Right ventricle myocardium superior (tissue), 1 donor: ENCODE measurements at regions not wholly inside any gene's neighbourhood (a gene's known extent, or its start where the extent isn't known, plus 50 kb on each side); places are given as distances from the start of the nearest gene placed in this dataset.

ENCODE experiments used
- ATAC-seq: fragments of 200-7000 bp; cut with Tn5 transposase; one replicate; pipeline ENCODE4 v1.9.1; 2020; ENCODE audit warnings: mild to moderate bottlenecking; ENCODE audit not compliant: poor library complexity
- DNase-seq: peaks from one replicate; pipeline ENCODE4 v3.0.0-alpha.2; 2020
- intact Hi-C: fragments of 100-400 bp; cut with DNase I; formaldehyde crosslinking; loops from one replicate; pipeline ENCODE4 v1.11.2; 2022
- donor health status: DM: no; HTN: yes; CAD: no; lungs with severe emphysema.

- intact Hi-C loops = no loop called here
- no peak for ATAC-seq
- peak; percentile 17 for DNase-seq
These were observed 71.2 kb upstream of the DUSP5 start for GRCh38 chr10:110426294-110427181.

DNA sequence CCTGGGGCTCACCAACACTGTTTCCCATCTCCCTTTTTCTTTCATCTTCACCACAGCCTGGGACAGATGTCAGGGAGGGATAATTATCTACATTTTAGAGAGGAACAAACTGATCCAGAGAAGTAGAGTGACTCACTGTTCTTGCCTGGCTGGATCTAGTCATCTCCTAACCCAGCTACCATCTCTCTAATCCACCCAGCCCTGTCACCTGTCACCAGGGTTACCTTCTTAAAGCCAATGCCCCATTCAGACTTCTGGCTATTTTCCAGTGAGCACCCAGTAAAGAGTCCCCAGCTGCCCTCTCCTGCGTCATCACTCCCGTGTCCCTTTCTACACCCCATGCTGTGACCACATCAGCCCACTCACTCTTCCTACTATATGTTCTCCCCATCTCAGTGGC is 68.4 kb upstream of the DUSP5 start:
- no peak for ATAC-seq
- intact Hi-C loops = no loop called here
- no peak for DNase-seq

GRCh38 chr10:110430340-110431273 is 67.1 kb upstream of the DUSP5 start:
- DNase-seq (no peak), ATAC-seq (no peak)
- intact Hi-C loops = no loop called here

DNA sequence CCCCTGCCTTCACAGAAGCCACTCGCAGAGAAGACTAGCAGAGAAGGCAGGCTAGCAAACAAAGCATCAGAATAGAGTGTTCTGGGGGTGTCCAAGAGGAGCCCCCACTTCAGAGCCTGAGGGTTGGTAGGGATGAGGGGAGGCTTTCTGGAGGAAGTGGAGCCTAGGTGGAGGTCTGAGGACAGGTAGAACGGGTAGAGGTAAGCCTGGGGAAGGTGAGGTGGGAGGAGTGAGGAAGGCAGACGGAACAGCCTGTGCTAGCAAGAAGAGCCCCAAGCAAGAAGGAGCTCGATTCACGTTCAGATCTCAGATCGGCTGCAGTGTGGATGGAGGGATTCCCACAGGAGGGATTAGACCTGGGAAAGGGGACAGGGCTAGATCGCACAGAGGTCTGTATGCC is 66.0 kb upstream of the DUSP5 start:
- ATAC-seq (no peak), DNase-seq (no peak)
- intact Hi-C loops = no loop called here

DNA sequence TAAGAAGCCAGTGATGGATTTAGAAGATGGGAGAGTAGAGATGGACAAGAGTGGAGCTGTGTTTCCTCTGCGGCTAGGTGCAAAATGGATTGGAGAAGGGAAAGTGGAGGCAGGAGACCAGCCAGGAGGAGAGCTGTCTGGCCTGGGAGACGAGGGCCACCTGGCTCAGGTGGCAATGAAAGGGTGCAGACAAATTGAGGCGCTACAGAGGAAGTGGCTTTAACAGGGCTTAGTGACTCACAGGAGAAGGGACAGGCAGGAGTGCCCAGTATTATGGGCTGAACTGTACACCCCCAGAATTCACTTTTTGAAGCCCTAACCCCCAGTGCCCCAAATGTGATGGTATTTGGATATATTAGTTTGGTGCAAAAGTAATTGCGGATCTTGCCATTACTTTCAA is 65.6 kb upstream of the DUSP5 start:
- ATAC-seq (no peak), DNase-seq (no peak)
- intact Hi-C loops = no loop called here

DNA sequence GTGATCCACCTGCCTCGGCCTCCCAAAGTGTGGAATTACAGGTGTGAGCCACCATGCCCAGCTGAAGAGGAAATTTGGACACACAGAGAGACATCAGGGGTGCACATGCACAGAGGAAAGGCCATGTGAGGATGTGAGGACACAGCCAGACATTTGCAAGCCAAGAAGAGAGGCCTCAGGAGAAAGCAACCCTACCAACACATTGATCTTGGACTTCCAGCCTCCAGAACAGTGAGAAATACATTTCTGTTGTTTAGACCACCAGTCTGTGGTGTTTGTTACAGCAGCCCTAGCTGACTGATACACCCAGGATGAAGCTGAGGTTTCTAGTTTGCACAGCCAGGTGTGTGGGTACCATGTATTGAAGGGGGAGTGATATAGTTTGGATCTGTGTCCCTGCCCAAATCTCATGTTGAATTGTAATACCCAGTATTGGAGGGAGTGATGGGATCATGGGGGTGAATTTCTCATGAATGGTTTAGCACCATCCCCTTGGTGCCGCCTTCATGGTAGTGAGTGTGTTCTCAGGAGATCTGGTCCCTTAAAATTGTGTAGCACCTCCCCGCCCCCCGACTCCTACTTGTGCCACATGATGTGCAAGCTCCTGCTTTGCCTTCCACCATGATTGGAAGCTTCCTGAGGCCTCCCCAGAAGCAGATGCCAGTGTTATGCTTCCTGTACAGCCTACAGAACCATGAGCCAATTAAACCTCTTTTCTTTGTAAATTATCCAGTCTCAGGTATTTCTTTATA is 64.7 kb upstream of the DUSP5 start:
- no peak for ATAC-seq
- peak; percentile 27 for DNase-seq
- intact Hi-C loops = no loop called here

DNA sequence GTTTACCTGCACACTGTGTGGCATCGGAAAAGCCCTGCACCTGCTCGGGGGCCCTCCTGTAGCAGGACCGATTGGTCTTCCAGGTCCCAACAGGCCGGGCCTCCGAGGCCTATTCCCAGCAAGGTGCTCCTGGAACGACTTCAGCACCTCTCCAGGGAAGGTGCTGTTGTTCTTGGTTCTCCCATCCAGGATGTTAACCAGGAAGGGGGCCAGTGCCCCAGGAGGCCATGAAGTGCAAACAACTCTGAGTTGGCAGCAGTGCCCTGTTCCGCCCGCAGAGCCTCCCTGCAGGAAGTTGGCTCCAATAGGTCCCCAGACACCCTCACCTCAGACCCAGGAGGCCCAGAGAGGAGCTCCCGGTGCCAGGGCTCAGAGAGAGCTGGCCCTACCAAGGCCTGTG is 64.0 kb upstream of the DUSP5 start:
- ATAC-seq (peak; percentile 80), DNase-seq (peak; percentile 43)
- intact Hi-C loops = no loop called here

DNA sequence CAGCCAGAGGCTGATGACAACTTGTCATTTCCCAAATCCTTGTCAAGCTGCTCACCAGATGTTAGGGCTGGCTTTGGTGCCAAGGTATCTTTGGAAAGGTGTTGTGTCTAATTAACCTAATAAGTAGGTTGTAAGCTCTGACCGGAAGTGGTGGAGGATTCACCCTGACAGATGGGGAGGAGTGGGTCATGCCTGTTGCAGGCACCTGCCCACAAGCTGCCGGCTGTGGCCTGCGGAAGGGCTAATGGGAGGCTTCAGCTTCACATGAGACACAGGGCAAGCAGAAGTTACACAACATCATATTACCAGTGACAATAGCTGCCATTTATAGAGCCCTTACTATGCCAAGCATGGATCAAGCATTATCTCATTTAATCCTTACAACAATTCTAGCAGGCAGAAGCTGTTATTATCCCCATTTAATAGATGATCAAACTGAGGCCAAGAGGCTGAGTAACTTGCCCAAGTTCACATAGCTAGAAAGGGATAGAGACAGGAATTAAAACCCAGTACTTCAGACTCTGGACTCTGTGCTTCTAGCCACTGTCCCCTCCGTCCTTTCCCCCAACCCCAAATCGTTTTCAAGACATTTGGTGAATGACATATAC is 63.1 kb upstream of the DUSP5 start:
- DNase-seq (no peak), ATAC-seq (no peak)
- intact Hi-C loops = no loop called here

GRCh38 chr10:110436554-110437350 is 61.0 kb upstream of the DUSP5 start:
- intact Hi-C loops = no loop called here
- ATAC-seq (no peak), DNase-seq (peak; percentile 24)

- intact Hi-C loops = no loop called here
- ATAC-seq = no peak
- no peak for DNase-seq
These were observed 60.4 kb upstream of the DUSP5 start for GRCh38 chr10:110437351-110437605.

GRCh38 chr10:110437761-110438341 is 59.9 kb upstream of the DUSP5 start:
- DNase-seq (peak; percentile 13), ATAC-seq (no peak)
- intact Hi-C loops = no loop called here

DNA sequence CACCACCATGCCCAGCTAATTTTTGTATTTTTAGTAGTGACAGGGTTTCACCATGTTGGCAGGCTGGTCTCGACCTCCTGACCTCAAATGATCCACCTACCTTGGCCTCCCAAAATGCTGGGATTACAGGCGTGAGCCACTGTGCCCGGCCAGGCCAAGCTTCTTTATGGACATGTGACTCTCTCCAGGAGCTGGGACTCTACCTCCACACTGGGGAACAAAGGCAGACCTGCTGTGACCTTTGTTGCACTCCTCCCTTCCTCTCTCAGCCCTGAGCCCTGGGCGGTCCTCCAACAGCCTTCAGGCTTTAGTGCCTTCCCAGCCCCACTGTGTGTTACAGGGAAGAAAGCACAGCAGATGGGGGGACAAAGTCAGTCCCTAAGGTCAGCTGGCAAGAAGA is 55.0 kb upstream of the DUSP5 start:
- intact Hi-C loops = no loop called here
- no peak for ATAC-seq
- peak; percentile 26 for DNase-seq

DNA sequence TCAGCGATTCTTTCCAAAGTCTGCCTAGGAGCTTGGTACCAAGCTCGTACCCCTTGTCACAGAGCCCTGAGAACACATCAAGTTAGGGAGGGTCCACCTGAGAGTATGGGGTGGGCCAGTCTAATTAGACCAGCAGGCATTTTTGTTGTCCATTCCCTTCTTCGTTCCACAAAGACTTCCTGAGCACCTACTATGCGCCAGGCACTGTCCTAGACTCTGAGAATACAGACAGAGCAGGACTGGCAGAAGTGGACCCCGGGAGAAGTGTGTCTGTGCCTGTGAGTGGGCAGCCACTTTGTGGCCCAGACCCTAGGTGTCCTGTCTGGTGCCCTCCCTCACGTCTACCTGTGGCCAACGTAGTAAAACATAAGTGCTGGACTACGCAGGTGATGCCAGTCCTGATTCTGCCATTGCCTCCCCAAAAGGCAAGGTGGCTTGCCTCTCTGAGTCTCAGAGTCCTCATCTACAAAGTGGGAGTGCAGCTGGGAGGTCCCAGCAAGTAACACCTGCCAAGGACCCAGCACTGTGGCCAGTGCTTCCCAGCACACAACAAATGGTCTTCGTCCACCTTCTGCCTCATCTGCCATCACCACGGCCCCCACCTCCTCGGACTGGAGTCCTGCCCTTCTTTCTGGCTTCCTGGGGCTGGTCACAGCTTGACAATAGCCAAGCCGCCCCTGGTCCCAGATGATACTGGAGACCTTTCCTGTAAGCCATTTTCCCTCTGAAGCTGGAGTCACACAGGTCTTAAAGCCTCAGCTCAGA is 54.3 kb upstream of the DUSP5 start:
- peak; percentile 35 for DNase-seq
- ATAC-seq = no peak
- intact Hi-C loops = no loop called here

- ATAC-seq (peak; percentile 89), DNase-seq (peak; percentile 66)
- intact Hi-C loops = no loop called here
These were observed 53.7 kb upstream of the DUSP5 start for GRCh38 chr10:110444004-110444337.

DNA sequence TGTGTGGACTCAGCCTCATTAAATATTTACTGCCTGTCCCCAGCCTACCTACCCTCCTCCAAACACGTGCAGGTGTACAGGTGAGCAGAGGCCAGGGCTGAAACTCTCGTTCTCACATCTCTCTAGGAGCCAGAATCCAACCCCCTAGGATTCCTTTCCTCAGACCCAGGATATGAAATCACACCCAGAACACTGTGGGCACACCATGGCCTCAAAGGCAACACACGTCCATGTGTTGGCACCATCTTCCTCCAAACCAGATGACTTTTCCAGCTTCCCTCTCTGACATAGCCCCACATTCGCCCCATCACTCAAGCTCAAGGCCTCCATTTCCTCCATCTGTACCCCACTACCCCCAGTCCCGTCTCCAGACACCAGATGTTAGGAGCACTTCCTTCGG is 51.8 kb upstream of the DUSP5 start:
- no peak for ATAC-seq
- DNase-seq = no peak
- intact Hi-C loops = no loop called here

- no peak for DNase-seq
- intact Hi-C loops = no loop called here
These were observed 51.4 kb upstream of the DUSP5 start for GRCh38 chr10:110446277-110446676.

DNA sequence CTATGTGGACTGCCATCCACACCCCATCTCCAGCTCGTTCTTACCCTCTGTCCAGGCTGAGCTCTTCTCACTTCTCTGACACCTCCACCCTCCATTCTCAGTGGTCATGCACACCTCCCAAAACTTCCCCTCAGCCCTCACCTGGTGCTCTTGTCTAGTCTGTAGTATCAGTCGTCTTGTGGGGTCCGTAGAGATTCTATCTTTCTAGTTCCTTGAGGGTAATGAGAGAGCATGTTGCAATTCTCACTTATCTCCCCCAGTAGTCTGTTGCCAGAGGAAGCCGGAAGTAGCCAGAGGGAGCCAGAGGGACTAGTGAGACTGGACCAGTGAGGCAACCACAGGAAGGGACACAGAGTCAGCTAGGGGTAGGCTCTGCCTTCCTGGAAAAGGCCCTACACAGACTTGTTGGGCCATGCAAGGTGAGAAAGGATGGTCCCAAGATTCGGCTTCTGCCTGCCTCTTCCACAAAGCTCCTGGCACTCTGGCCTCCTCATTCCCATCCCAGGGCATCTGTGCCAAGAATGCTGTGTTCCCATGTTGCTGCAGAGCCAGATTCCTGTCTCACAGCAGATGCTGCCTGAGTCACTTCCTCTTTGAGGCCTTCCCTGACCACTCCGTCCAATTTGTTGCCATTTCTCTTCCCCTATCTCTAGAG is 50.6 kb upstream of the DUSP5 start:
- DNase-seq (no peak), ATAC-seq (peak; percentile 44)
- intact Hi-C loops = no loop called here

More at GRCh38 chr10:110446277-110446676, 51.4 kb upstream of the DUSP5 start:
- no peak for ATAC-seq
